Sigmoid colon (tissue), 4 donors: ENCODE measurements at regions not wholly inside any gene's neighbourhood (a gene's known extent, or its start where the extent isn't known, plus 50 kb on each side); places are given as distances from the start of the nearest gene placed in this dataset.

Experiments
- EP300 ChIP-seq, 4 donors: sonication (generic); formaldehyde crosslinking; IDR thresholded peaks; one replicate each; pipeline ENCODE4 v1.6.1; 2017; ENCODE audit warnings: antibody characterized with exemption in 4 of 4
- TF ChIP-seq, protein P1 (sequence below), 4 experiments: fragments of 450-650 bp in 3 of 4; fragments of 200-600 bp in 1 of 4; IDR thresholded peaks; one replicate each; pipeline ENCODE4 v1.5.1; 2016 to 2019; ENCODE audit warnings: antibody characterized with exemption in 4 of 4, mild to moderate bottlenecking in 3 of 4, moderate library complexity in 2 of 4

GRCh38 chr7:156540619-156541165, 99.9 kb upstream of the RNF32 start:
- TF ChIP-seq, protein P1, sequence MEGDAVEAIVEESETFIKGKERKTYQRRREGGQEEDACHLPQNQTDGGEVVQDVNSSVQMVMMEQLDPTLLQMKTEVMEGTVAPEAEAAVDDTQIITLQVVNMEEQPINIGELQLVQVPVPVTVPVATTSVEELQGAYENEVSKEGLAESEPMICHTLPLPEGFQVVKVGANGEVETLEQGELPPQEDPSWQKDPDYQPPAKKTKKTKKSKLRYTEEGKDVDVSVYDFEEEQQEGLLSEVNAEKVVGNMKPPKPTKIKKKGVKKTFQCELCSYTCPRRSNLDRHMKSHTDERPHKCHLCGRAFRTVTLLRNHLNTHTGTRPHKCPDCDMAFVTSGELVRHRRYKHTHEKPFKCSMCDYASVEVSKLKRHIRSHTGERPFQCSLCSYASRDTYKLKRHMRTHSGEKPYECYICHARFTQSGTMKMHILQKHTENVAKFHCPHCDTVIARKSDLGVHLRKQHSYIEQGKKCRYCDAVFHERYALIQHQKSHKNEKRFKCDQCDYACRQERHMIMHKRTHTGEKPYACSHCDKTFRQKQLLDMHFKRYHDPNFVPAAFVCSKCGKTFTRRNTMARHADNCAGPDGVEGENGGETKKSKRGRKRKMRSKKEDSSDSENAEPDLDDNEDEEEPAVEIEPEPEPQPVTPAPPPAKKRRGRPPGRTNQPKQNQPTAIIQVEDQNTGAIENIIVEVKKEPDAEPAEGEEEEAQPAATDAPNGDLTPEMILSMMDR (IDR thresholded peaks at IDR 0.05), result no peak
- no peak for TF ChIP-seq EP300 (IDR thresholded peaks at IDR 0.05)
